CD4-positive, alpha-beta T cell treated with Interferon gamma for 1 hour (primary cell): ENCODE measurements at regions not wholly inside any gene's neighbourhood (a gene's known extent, or its start where the extent isn't known, plus 50 kb on each side); places are given as distances from the start of the nearest gene placed in this dataset.
"Not testable (repeated sequence)": the region's sequence is repeated elsewhere in the genome, so short reads cannot be mapped to it uniquely, and the experiment has no call there.

Experiments used
- DNase-seq: peaks from one replicate; pipeline ENCODE4 v3.0.0-alpha.2; 2020

- DNase-seq: no peak
Observed at GRCh38 chr14:105581551-105582341, 55.4 kb downstream of the TMEM121 start.

- no peak for DNase-seq
Observed at GRCh38 chr14:105582639-105583038, 56.3 kb downstream of the TMEM121 start.

GRCh38 chr14:105583914-105584313 lies 57.5 kb downstream of the TMEM121 start:
- not testable (repeated sequence) for DNase-seq

DNA sequence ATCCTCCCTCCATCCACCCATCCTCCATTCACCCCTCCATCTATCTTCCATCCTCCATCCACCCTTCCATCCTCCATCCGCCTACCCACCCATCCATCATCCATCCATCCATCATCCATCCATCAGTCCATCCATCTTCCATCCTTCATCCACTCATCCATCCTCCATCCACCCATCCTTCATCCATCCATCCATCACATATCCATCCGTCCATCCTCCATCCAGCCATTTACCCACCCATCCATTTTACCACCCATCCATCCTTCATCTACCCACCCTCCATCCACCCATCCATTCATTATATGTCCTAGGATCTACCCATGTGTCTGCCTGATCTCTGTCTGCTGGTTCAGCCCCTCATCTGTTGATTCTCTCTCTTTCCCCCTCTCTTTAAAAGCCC lies 58.9 kb downstream of the TMEM121 start:
- not testable (repeated sequence) for DNase-seq

DNA sequence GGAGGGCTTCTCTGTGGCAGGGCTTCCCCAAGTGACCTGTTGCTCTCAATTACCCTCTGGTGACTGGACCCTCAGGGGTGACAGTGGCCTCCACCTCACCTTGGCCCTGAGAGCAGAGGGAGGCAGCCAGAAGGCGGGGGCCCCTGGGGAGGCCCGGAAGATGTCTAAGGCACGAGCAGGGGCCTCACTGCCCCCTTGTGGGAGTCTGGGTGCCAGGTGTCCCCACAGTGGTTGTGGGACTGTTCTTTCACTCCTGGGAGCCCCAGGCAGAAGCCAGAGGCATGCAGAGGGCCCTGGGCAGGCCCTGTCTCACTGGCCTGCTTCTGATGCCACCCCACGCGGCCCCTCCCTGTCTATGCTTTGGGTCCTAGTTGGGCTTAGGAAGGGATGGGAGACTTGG lies 59.3 kb downstream of the TMEM121 start:
- not testable (repeated sequence) for DNase-seq

DNA sequence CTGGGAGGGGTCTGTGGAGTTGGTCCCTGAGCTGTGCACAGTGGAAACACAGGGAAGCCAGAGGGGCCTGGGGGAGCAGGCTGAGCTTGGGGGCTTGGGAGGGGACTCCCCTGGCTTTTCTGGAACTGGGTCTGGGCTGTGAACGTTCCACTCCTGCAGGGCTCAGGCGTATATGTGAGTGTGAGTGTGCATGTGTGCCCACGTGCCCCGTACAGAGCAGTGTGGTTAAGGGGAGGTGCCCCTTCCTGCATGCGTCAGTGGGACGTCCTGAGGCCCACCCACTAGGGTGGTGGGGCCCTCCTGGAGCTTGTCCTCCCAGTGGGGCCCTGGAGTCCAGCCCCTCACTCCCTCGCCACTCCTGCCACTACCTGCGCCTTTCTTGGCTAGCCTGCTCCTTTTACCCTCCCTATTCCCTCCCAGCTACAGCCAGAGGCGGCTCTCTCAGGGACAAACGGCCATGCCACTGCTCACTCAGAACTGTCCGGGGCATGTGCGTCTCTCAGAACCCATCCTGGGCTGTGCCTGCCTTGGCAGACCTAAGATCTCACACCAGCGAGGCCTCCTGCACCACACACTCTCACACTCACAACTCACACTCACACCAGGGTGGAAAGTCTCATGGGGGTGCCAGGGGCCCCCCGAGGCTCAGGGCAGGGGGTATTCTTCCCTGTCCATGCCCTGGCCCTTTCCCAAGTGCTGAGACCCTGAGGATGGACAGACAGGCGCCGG lies 59.9 kb downstream of the TMEM121 start:
- peak; percentile 51 for DNase-seq

- not testable (repeated sequence) for DNase-seq
Observed at GRCh38 chr14:105587034-105587433, 60.7 kb downstream of the TMEM121 start.

DNA sequence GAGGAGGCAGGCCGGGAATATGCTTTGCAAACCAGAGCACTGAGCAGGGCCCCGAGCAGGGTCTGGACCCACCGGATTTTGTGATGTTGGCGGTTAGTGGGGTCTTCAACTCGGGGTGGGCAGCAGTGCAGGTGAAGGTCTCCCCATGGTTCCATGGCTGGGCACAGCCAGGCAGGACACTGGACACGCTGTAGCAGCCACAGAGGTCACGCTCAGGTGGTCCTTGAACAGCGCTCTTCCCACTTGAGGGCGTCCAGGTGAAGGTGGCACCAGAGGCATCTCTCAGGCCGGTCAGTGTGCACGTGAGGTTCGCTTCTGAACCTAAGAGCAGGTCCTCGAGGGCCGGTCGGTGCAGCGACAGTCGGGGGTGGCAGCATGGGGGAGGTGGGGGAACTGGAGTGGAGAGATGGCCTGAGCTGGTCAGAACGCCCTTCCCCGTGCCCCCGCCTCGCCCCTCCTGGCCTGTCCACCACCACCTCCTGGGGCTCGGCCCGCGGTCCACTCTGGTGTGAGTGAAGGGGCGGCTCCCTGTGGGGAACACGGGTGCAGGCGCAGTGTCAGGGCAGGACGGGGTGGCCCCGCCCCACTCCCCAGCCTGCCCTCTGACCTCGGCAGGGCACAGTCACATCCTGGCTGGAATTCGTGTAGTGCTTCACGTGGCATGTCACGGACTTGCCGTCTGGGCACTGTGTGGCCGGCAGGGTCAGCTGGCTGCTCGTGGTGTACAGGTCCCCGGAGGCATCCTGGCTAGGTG lies 61.3 kb downstream of the TMEM121 start:
- not testable (repeated sequence) for DNase-seq

- DNase-seq: no peak
Observed at GRCh38 chr14:105588236-105588860, 62.0 kb downstream of the TMEM121 start.

DNA sequence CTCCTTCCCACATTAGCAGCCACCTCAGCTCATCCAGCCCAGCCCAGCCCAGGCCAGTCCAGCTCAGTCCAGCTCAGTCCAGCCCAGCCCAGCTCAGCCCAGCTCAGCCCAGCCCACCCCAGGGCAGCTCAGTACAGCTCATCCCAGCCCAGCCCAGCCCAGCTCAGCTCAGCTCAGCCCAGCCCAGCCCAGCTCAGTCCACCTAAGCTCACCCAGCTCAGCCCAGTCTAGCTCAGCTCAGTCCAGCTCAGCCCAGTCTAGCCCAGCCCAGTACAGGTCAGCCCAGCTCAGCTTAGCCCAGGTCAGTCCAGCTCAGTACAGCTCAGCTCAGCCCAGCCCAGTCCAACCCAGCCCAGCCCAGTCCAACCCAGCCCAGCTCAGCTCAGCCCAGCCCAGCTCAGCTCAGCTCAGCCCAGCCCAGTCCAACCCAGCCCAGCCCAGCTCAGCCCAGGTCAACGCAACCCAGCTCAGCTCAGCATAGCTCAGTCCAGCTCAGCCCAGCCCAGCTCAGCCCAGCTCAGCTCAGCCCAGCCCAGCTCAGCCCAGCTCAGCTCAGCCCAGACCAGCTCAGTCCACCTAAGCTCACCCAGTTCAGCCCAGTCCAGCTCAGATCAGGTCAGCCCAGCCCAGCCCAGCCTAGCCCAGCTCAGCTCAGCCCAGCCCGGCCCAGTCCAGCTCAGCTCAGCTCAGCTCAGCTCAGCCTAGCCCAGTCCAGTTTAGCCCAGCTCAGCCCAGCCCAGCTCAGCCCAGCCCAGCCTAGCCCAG lies 63.0 kb downstream of the TMEM121 start:
- DNase-seq: no peak

GRCh38 chr14:105589926-105590185 lies 63.5 kb downstream of the TMEM121 start:
- DNase-seq: not testable (repeated sequence)

DNA sequence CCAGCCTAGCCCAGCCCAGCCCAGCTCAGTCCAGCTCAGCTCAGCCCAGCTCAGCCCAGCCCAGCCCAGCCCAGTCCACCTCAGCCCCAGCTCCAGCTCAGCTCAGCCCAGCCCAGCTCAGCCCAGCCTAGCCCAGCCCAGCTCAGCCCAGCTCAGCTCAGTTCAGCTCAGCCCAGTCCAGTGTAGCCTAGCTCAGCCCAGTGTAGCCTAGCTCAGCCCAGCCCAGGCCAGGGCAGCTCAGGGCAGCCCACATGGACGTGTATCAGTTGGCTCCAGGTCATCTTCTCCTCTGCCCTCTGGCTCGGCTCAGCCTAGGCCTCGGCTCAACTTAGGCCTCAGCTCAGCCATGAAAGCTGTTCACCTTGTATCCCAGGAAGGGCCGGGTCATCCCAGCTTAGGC lies 64.7 kb downstream of the TMEM121 start:
- DNase-seq: no peak

- DNase-seq: not testable (repeated sequence)
Observed at GRCh38 chr14:105591792-105592341, 65.5 kb downstream of the TMEM121 start.

- not testable (repeated sequence) for DNase-seq
Observed at GRCh38 chr14:105592646-105593045, 66.3 kb downstream of the TMEM121 start.

DNA sequence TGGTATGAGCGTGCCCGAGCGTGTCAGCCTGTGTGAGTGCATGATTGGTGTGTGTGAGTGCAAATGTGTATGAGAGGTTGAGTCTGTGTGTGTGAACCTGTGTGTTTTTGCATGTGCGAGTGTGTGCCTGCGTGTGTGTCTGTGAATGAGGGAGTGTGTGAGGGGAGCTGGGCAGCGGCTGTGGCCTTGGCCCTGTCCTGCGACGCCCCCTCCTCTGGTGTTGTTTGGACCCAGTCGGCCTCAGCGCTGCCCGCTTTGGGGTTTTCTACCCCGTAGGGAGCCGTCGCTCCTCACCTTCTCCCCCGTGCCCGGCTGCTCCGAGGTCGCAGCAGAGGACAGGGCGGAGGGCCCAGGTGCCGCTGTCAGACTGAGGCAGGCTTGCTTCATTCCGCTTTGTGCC lies 69.0 kb downstream of the TMEM121 start:
- not testable (repeated sequence) for DNase-seq

DNA sequence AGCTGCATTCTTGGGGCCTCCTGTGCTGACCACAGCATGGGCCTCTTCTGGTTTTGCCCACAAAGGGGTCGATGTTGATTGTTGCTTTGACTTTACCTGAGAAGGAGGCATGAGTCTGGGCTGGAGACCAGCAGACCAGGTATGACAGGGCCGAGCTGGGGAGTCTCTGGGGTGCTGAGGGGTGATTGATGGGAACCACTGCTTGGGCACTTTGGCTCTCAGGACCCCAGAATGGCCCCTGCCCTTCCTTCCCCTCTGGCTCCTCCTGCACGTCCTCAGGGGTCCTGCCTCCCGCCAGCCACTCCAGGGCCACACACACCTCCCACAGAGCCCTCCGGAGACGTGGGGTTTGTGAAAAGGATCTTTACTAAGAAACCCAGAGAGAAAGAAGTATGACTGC lies 70.0 kb downstream of the TMEM121 start:
- DNase-seq: not testable (repeated sequence)

DNA sequence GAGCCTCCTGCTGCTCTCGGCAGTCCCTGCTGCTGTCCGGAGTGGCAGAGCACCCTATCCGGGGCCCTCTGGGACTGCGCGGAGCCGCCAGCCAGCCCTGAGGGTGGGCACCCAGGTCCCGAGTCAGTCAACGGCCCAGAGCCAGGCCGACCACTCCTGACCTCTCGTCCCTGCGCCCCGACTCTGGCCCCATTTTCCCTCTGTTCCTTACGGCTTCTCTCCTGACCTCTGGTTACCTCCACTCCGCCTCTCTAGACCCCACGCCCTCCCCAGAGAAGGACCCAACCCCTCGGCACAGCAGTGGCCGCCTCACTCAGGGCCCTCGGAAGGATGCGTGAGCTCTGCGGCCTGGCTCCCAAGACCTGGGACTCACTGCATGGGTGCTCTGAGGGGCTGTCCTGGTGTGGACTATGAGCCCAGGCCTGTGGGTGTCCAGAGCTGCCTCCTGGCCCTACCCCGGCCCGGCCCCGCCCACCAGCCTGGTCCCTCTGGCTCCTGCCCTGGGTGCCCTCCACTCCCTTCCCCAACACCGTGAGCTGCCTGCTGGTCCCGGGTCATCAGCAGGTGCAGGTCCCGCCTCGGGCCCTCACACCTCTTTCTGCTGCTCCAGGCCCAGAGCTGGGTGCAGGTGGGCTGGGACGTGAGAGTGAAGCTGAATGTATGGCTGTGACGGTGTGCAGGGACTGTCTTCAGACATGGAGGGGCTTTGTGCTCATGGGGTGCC lies 71.8 kb downstream of the TMEM121 start:
- DNase-seq: not testable (repeated sequence)

DNA sequence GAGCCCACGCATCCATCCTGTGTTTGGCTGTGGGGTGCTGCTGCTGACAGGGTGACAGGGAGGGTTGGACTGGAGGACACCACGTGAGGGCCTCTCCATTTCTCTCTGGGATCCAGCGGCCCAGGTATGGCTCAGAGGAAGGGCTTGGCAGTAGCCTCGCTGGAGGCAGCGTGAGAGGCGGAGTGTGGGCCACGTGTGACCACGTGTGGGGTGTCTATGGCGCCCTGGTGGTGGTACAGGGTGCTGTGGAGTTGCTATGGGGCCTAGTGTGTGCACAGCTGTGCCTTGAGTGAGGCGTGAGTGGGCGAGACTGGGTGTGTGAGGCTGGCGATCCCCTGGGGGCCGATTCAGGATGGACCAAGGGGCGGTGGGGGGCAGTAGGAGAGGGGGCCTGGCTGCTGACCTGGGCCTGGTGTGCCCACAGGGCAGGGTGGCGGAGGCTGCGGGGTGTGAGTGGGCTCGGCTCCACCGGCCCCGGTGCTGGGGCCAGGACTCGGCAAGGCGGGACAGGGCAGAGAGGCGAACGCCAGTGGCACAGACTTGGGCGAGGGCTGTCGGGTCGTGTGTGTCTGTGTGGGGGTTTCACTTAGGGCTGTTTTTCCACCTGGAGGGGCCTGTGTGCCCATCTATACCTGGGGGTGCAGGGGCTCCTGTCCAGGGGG lies 72.7 kb downstream of the TMEM121 start:
- DNase-seq: not testable (repeated sequence)

DNA sequence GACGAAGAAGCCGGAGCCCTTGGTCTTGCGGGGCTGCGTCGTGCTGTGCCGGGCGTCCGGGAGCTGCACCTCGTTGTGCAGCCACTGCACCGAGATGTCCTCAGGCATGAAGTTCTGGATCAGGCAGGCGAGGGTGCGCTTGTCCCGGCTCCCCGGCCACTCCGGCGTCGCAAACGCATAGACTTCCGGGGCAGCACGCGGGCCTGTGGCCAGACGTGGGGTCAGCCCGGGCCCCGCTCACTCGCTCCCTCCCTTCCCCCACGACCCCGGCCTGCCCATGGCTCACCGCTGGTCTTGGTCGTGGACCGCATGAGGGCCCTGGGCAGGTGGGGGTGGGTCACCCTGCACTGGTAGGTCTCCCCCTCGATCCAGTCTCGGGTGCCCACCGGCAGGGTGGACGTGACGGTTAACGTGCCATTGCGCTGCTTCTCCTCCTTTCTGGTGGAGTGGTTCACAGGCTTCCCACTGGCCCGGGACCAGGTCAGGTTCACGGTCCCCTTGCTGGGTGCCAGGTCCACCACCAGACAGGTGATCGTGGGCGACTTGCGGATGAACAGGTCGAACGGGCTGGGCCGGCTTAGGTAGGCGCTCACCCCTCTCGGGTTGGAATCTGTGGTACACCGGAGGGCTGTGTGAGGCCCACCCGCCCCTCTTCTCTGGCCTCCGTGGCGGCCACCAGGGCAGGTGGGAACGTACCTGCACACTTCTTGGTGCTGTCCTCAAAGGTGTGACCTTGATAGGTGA lies 74.0 kb downstream of the TMEM121 start:
- DNase-seq: not testable (repeated sequence)

GRCh38 chr14:105600939-105601359 lies 74.6 kb downstream of the TMEM121 start:
- DNase-seq: no peak
